ENCODE measurements at regions not wholly inside any gene's neighbourhood (a gene's known extent, or its start where the extent isn't known, plus 50 kb on each side); places are given as distances from the start of the nearest gene placed in this dataset.

DNA sequence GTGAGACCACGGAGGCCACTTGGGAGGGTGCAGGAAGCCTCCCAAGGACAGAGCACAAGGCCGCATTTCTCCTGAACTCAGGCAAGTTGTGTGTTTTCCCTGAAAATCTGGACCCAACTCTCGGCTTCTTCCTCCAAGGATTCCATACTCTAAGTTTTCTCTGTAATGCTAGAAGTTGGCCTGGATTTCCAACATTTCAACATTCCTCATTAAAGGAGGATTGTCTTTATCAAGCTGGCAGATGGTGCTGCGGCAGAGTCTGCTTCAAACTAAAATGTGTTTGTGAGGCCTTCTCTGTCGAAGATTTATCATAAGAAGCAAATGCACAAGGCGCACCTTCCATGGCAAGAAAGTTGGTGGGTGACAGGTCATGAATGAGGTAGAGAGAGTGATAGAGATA is 94.4 kb upstream of the SATB2 start:
- ChIA-PET POLR2A (interaction anchor here (0.7 kb wide), 1 partner anchor 70 kb away, joined by 3 read pairs; no protein-coding TSS in a partner anchor), CTCF (no interaction called here)
- Histone ChIP-seq H3K9me3 (ENCODE audit: control insufficient read depth, insufficient read depth, low read depth, low read length) (no peaks in the 10 kb centered on the region), H3K4me1 (ENCODE audit: control insufficient read depth, insufficient read depth, low read length) (no peaks in the 10 kb centered on the region), H3K36me3 (ENCODE audit: control insufficient read depth in 2 of 2, insufficient read depth in 1 of 2, low read length in 2 of 2) (no peaks in the 10 kb centered on the region), H3K27ac (ENCODE audit: extremely low read depth, low read depth, low read length) (no peak overlapping the region), H3K4me3 (ENCODE audit: low read depth, low read length) (no peak overlapping the region)
- no peak for TF ChIP-seq ZNF791 (tag by site-specific recombination; IDR thresholded peaks at IDR 0.05)
- TF ChIP-seq HIC1 (tag by site-specific recombination; IDR thresholded peaks at IDR 0.05) = no peak
- no peak for TF ChIP-seq ZNF558 (tag by site-specific recombination; IDR thresholded peaks at IDR 0.05)
- no peak for TF ChIP-seq TCF7L2 (IDR thresholded peaks at IDR 0.05; ENCODE audit: borderline replicate concordance, low read depth, low read length)
- TF ChIP-seq, protein P1, sequence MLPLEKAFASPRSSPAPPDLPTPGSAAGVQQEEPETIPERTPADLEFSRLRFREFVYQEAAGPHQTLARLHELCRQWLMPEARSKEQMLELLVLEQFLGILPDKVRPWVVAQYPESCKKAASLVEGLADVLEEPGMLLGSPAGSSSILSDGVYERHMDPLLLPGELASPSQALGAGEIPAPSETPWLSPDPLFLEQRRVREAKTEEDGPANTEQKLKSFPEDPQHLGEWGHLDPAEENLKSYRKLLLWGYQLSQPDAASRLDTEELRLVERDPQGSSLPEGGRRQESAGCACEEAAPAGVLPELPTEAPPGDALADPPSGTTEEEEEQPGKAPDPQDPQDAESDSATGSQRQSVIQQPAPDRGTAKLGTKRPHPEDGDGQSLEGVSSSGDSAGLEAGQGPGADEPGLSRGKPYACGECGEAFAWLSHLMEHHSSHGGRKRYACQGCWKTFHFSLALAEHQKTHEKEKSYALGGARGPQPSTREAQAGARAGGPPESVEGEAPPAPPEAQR (tag by site-specific recombination; IDR thresholded peaks at IDR 0.05) = no peak
- no peak for TF ChIP-seq ZIC2 (tag by site-specific recombination; IDR thresholded peaks at IDR 0.05)
- no peak for TF ChIP-seq ZNF658 (tag by site-specific recombination; IDR thresholded peaks at IDR 0.05)
- no peak for TF ChIP-seq ZBTB7A (tag by site-specific recombination; IDR thresholded peaks at IDR 0.05; ENCODE audit: low read depth)
- TF ChIP-seq ZNF747 (tag by site-specific recombination; IDR thresholded peaks at IDR 0.05) = no peak
- TF ChIP-seq, protein P2, sequence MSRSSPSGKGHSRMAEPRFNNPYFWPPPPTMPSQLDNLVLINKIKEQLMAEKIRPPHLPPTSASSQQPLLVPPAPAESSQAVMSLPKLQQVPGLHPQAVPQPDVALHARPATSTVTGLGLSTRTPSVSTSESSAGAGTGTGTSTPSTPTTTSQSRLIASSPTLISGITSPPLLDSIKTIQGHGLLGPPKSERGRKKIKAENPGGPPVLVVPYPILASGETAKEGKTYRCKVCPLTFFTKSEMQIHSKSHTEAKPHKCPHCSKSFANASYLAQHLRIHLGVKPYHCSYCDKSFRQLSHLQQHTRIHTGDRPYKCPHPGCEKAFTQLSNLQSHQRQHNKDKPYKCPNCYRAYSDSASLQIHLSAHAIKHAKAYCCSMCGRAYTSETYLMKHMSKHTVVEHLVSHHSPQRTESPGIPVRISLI (tag by site-specific recombination; IDR thresholded peaks at IDR 0.05) = no peak
- no peak for TF ChIP-seq ZNF670 (tag by site-specific recombination; IDR thresholded peaks at IDR 0.05; ENCODE audit: low read depth)
- TF ChIP-seq, protein P3, sequence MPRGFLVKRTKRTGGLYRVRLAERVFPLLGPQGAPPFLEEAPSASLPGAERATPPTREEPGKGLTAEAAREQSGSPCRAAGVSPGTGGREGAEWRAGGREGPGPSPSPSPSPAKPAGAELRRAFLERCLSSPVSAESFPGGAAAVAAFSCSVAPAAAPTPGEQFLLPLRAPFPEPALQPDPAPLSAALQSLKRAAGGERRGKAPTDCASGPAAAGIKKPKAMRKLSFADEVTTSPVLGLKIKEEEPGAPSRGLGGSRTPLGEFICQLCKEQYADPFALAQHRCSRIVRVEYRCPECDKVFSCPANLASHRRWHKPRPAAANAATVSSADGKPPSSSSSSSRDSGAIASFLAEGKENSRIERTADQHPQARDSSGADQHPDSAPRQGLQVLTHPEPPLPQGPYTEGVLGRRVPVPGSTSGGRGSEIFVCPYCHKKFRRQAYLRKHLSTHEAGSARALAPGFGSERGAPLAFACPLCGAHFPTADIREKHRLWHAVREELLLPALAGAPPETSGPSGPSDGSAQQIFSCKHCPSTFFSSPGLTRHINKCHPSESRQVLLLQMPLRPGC (tag by site-specific recombination; IDR thresholded peaks at IDR 0.05) = no peak
- no peak for TF ChIP-seq MYNN (tag by site-specific recombination; IDR thresholded peaks at IDR 0.05; ENCODE audit: borderline replicate concordance)
- TF ChIP-seq ZNF792 (tag by site-specific recombination; IDR thresholded peaks at IDR 0.05) = no peak
- TF ChIP-seq ZNF114 (tag by site-specific recombination; IDR thresholded peaks at IDR 0.05) = no peak
- TF ChIP-seq, protein P4, sequence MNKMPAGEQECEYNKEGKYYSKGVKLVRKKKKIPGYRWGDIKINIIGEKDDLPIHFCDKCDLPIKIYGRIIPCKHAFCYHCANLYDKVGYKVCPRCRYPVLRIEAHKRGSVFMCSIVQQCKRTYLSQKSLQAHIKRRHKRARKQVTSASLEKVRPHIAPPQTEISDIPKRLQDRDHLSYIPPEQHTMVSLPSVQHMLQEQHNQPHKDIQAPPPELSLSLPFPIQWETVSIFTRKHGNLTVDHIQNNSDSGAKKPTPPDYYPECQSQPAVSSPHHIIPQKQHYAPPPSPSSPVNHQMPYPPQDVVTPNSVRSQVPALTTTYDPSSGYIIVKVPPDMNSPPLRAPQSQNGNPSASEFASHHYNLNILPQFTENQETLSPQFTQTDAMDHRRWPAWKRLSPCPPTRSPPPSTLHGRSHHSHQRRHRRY (tag by site-specific recombination; IDR thresholded peaks at IDR 0.05) = no peak
- no peak for TF ChIP-seq ZNF830 (tag by site-specific recombination; IDR thresholded peaks at IDR 0.05; ENCODE audit: low read depth)
- TF ChIP-seq OSR2 (tag by site-specific recombination; IDR thresholded peaks at IDR 0.05) = no peak

GRCh38 chr2:199543606-199544172 is 86.0 kb upstream of the SATB2 start:
- Histone ChIP-seq H3K27ac (ENCODE audit: extremely low read depth, low read depth, low read length) (no peak overlapping the region), H3K36me3 (ENCODE audit: control insufficient read depth in 2 of 2, insufficient read depth in 1 of 2, low read length in 2 of 2) (no peaks in the 10 kb centered on the region), H3K4me1 (ENCODE audit: control insufficient read depth, insufficient read depth, low read length) (no peaks in the 10 kb centered on the region), H3K9me3 (ENCODE audit: control insufficient read depth, insufficient read depth, low read depth, low read length) (no peaks in the 10 kb centered on the region), H3K4me3 (ENCODE audit: low read depth, low read length) (no peak overlapping the region)
- ChIA-PET CTCF (no interaction called here), POLR2A (no interaction called here)
- TF ChIP-seq ZNF175 (tag by site-specific recombination; IDR thresholded peaks at IDR 0.05) (no peak), SCRT2 (tag by site-specific recombination; IDR thresholded peaks at IDR 0.05) (no peak), ZNF549 (tag by site-specific recombination; IDR thresholded peaks at IDR 0.05) (no peak), WT1 (tag by site-specific recombination; IDR thresholded peaks at IDR 0.05) (no peak), ZXDB (tag by site-specific recombination; IDR thresholded peaks at IDR 0.05) (no peak), ZNF280D (tag by site-specific recombination; IDR thresholded peaks at IDR 0.05) (no peak), ZNF155 (tag by site-specific recombination; IDR thresholded peaks at IDR 0.05) (no peak), MEIS1 (CRISPR knock-in tag; IDR thresholded peaks at IDR 0.05; ENCODE audit: borderline replicate concordance) (no peak)

Data from HEK293 (cell line).